Progenitor cell of endocrine pancreas (in vitro differentiated cells): ENCODE measurements at regions not wholly inside any gene's neighbourhood (a gene's known extent, or its start where the extent isn't known, plus 50 kb on each side); places are given as distances from the start of the nearest gene placed in this dataset.

Experiments used
- DNase-seq: peaks from one replicate; pipeline ENCODE4 v3.0.0; 2021; ENCODE audit warnings: low spot score; ENCODE audit not compliant: unreplicated experiment
- H3K27ac Mint-ChIP-seq: 2 replicates; pipeline ENCODE4 v1.8.0; 2021; ENCODE audit warnings: mild to moderate bottlenecking, moderate library complexity, mixed read lengths
- H3K27me3 Mint-ChIP-seq: 2 replicates; pipeline ENCODE4 v1.8.0; 2021; ENCODE audit warnings: mixed read lengths
- H3K36me3 Mint-ChIP-seq: 2 replicates; pipeline ENCODE4 v1.8.0; 2022; ENCODE audit warnings: mixed read lengths; ENCODE audit not compliant: insufficient read depth
- H3K4me1 Mint-ChIP-seq: 2 replicates; pipeline ENCODE4 v1.8.0; 2021; ENCODE audit warnings: low read depth, mixed read lengths
- H3K4me3 Mint-ChIP-seq: 2 replicates; pipeline ENCODE4 v1.8.0; 2021; ENCODE audit warnings: low read depth, mild to moderate bottlenecking, moderate library complexity, mixed read lengths
- H3K9me3 Mint-ChIP-seq: 2 replicates; pipeline ENCODE4 v1.8.0; 2021; ENCODE audit warnings: low read depth, mixed read lengths
- CTCF ChIP-seq: fragments of 200-600 bp; sonication (generic); IDR thresholded peaks from one replicate; pipeline ENCODE4 v1.5.0; 2021; ENCODE audit warnings: antibody characterized with exemption, mild to moderate bottlenecking; ENCODE audit not compliant: unreplicated experiment

- Mint-ChIP-seq H3K9me3 (peaks cover 20% of the 10 kb centered on the region), H3K4me3 (no peak overlapping the region), H3K4me1 (peaks cover 7% of the 10 kb centered on the region), H3K27ac (no peak overlapping the region), H3K27me3 (no peaks in the 10 kb centered on the region), H3K36me3 (peaks cover 1% of the 10 kb centered on the region)
- TF ChIP-seq CTCF, result no peak
- no peak for DNase-seq
These were observed 61.2 kb upstream of the EDNRB start for GRCh38 chr13:77979721-77980385.

GRCh38 chr13:77975358-77976042 is 56.9 kb upstream of the EDNRB start:
- peaks cover 28% of the 10 kb centered on the region for H3K9me3 Mint-ChIP-seq
- H3K27ac Mint-ChIP-seq, result no peak overlapping the region
- H3K4me3 Mint-ChIP-seq, result no peak overlapping the region
- no peak for TF ChIP-seq CTCF
- DNase-seq, result no peak
- H3K36me3 Mint-ChIP-seq, result peaks cover 2% of the 10 kb centered on the region
- peaks cover 6% of the 10 kb centered on the region for H3K4me1 Mint-ChIP-seq
- no peaks in the 10 kb centered on the region for H3K27me3 Mint-ChIP-seq

GRCh38 chr13:77969299-77969698 is 50.7 kb upstream of the EDNRB start:
- Mint-ChIP-seq H3K36me3 (no peaks in the 10 kb centered on the region), H3K9me3 (peaks cover 7% of the 10 kb centered on the region), H3K4me3 (no peak overlapping the region), H3K27ac (no peak overlapping the region), H3K4me1 (peaks cover 5% of the 10 kb centered on the region), H3K27me3 (no peaks in the 10 kb centered on the region)
- no peak for TF ChIP-seq CTCF
- no peak for DNase-seq
